Endothelial cell (in vitro differentiated cells): ENCODE measurements at regions not wholly inside any gene's neighbourhood (a gene's known extent, or its start where the extent isn't known, plus 50 kb on each side); places are given as distances from the start of the nearest gene placed in this dataset.
"Not testable (repeated sequence)": the region's sequence is repeated elsewhere in the genome, so short reads cannot be mapped to it uniquely, and the experiment has no call there.

Source experiments
- DNase-seq: peaks from one replicate; pipeline ENCODE4 v3.0.0; 2021; ENCODE audit warnings: low spot score
- H3K27ac Mint-ChIP-seq: one replicate; pipeline ENCODE4 v1.8.0; 2021; ENCODE audit warnings: mixed read lengths, inconsistent platforms; ENCODE audit not compliant: unreplicated experiment
- H3K27me3 Mint-ChIP-seq: one replicate; pipeline ENCODE4 v1.8.0; 2021; ENCODE audit warnings: mild to moderate bottlenecking, moderate library complexity, mixed read lengths, inconsistent platforms; ENCODE audit not compliant: unreplicated experiment
- H3K36me3 Mint-ChIP-seq: one replicate; pipeline ENCODE4 v1.8.0; 2021; ENCODE audit warnings: mild to moderate bottlenecking, low read depth, mixed read lengths, inconsistent platforms; ENCODE audit not compliant: unreplicated experiment
- H3K4me1 Mint-ChIP-seq: one replicate; pipeline ENCODE4 v1.8.0; 2021; ENCODE audit warnings: mild to moderate bottlenecking, mixed read lengths, inconsistent platforms; ENCODE audit not compliant: unreplicated experiment
- H3K4me3 Mint-ChIP-seq: one replicate; pipeline ENCODE4 v1.8.0; 2021; ENCODE audit warnings: mild to moderate bottlenecking, mixed read lengths, inconsistent platforms; ENCODE audit not compliant: unreplicated experiment
- H3K9me3 Mint-ChIP-seq: one replicate; pipeline ENCODE4 v1.8.0; 2021; ENCODE audit warnings: mixed read lengths, inconsistent platforms; ENCODE audit not compliant: unreplicated experiment
- TF ChIP-seq, protein P1 (sequence below): fragments of 200-600 bp; sonication (generic); IDR thresholded peaks from one replicate; pipeline ENCODE4 v1.5.0; 2021; ENCODE audit warnings: antibody characterized with exemption; ENCODE audit not compliant: unreplicated experiment

- Mint-ChIP-seq H3K27me3 (no peaks in the 10 kb centered on the region), H3K4me1 (no peaks in the 10 kb centered on the region), H3K9me3 (no peaks in the 10 kb centered on the region), H3K4me3 (no peak overlapping the region), H3K36me3 (peaks cover 5% of the 10 kb centered on the region), H3K27ac (no peak overlapping the region)
- TF ChIP-seq, protein P1, sequence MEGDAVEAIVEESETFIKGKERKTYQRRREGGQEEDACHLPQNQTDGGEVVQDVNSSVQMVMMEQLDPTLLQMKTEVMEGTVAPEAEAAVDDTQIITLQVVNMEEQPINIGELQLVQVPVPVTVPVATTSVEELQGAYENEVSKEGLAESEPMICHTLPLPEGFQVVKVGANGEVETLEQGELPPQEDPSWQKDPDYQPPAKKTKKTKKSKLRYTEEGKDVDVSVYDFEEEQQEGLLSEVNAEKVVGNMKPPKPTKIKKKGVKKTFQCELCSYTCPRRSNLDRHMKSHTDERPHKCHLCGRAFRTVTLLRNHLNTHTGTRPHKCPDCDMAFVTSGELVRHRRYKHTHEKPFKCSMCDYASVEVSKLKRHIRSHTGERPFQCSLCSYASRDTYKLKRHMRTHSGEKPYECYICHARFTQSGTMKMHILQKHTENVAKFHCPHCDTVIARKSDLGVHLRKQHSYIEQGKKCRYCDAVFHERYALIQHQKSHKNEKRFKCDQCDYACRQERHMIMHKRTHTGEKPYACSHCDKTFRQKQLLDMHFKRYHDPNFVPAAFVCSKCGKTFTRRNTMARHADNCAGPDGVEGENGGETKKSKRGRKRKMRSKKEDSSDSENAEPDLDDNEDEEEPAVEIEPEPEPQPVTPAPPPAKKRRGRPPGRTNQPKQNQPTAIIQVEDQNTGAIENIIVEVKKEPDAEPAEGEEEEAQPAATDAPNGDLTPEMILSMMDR: no peak
- DNase-seq: no peak
These were observed 214.9 kb downstream of the KCNRG start for GRCh38 chr13:50229960-50230661.

DNA sequence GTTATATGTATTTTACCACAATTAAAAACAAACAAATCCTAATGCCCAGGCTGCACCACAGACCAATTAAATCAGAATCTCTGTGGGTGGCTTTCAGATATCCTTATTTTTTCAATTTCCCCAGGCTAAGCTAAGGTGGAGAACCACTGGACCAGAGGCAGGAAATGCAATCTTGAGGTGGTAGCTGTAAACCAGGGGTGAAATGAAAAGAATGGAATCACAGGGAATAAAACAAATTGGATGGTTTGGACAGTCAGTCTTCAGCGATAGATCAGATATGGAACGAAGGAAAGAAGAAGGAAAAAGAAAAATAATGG is 215.4 kb downstream of the KCNRG start:
- Mint-ChIP-seq H3K4me1 (no peaks in the 10 kb centered on the region), H3K4me3 (no peak overlapping the region), H3K36me3 (peaks cover 5% of the 10 kb centered on the region), H3K27ac (no peak overlapping the region), H3K27me3 (no peaks in the 10 kb centered on the region), H3K9me3 (no peaks in the 10 kb centered on the region)
- DNase-seq: no peak
- TF ChIP-seq, protein P1: no peak

GRCh38 chr13:50233574-50233973 is 218.3 kb downstream of the KCNRG start:
- DNase-seq, H3K27me3 Mint-ChIP-seq, H3K9me3 Mint-ChIP-seq, H3K4me1 Mint-ChIP-seq, H3K4me3 Mint-ChIP-seq, H3K36me3 Mint-ChIP-seq, H3K27ac Mint-ChIP-seq: not testable (repeated sequence)

DNA sequence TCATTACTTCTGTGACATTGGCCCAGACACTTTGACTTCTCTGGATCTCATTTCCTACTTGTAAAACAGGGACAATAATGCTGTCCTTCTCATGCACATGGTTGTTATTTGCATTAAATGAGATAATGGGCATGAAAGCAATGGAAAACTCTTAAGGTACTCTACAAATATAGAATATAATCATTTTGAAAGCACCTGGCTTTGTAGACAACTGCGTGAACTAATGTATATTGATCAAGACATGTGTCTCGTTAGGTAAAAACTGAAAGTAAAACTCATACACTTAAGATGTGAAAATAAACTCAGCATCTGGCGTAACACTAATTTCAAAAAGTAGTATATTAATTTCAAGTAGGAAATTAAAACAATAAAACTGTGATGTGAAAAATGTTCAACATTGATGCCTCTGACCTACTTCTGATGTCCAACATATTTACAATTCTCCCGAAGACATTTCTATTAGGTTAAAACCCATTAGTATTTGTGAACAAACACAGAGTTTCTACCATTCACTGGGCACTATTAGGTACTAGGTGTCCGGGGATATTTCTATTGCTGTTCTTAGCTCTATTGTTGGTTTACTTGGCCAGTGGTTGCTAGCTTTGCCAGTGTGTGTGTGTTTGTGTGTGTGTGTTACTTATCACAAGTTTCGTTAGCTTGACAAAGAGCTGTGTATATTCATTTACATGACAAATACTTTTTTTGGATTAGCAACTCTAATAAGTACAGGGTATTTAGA is 220.5 kb downstream of the KCNRG start:
- no peak for DNase-seq
- TF ChIP-seq, protein P1: no peak
- H3K9me3 Mint-ChIP-seq: no peaks in the 10 kb centered on the region
- no peaks in the 10 kb centered on the region for H3K4me1 Mint-ChIP-seq
- H3K4me3 Mint-ChIP-seq: no peak overlapping the region
- H3K36me3 Mint-ChIP-seq: peaks cover 5% of the 10 kb centered on the region
- H3K27ac Mint-ChIP-seq: no peak overlapping the region
- H3K27me3 Mint-ChIP-seq: peaks cover 2% of the 10 kb centered on the region

DNA sequence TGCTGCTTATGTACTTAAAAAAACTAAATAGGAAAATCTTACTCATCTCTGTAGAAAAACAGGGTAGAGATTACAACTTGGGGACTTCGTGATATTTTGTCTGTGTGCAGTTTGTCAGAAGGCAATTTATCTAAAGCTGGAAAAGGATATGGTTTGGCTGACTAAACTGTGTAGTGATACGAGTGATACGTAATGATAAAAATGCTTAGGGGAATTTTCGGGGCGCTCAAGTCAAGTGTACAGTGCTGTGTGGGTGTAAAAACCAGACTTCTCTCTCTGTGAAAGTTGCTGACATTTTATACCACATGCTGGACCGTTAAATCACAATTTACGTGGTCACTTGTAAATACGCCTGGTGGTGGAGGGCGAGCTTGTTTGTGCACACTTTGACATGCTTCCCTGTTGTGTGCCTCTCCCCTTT is 221.7 kb downstream of the KCNRG start:
- Mint-ChIP-seq H3K36me3 (peaks cover 5% of the 10 kb centered on the region), H3K27me3 (peaks cover 2% of the 10 kb centered on the region), H3K27ac (no peak overlapping the region), H3K9me3 (no peaks in the 10 kb centered on the region), H3K4me3 (no peak overlapping the region), H3K4me1 (no peaks in the 10 kb centered on the region)
- DNase-seq: no peak
- TF ChIP-seq, protein P1: no peak
